ENCODE measurements at regions not wholly inside any gene's neighbourhood (a gene's known extent, or its start where the extent isn't known, plus 50 kb on each side); places are given as distances from the start of the nearest gene placed in this dataset.

DNA sequence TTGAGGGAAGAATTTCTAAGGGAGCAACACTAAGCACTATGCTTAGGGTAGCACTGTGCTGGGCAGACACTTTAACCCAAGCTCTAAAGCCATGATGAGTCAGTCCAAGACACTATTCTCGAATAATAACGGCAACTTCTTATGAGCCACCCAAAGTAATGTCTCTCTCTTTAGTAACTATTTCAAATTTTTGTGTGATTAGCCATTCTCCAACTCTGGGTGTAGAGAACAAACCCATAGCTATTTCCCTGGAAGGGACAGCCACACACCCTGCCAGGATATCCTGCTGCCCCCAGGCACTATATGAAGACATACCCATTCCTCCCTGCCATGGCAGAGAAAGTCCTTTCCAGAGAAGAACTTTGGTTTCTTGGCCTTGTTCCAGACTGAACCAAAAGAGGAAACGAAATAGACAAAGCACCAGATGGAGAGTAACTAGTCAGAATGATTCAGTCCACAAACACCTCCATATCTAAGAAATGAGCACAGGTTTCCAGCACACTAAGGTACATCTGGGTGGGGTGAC is 384.9 kb upstream of the THBS1 start:
- Histone ChIP-seq H3K4me1 (ENCODE audit: control insufficient read depth, insufficient read depth, low read length, poor library complexity, severe bottlenecking) (no peaks in the 10 kb centered on the region), H3K9me3 (ENCODE audit: control insufficient read depth, low read length) (no peaks in the 10 kb centered on the region), H3K36me3 (ENCODE audit: control insufficient read depth, insufficient read depth, low read length) (no peaks in the 10 kb centered on the region), H3K4me3 (ENCODE audit: insufficient read depth, low read depth, low read length, poor library complexity, severe bottlenecking) (no peak overlapping the region), H3K27ac (ENCODE audit: insufficient read depth, low read length, poor library complexity, severe bottlenecking) (no peak overlapping the region), H3K27me3 (replicated peaks; ENCODE audit: control insufficient read depth, insufficient read depth, low read length, poor library complexity, severe bottlenecking) (no peaks in the 10 kb centered on the region)
- no peak for DNase-seq

DNA sequence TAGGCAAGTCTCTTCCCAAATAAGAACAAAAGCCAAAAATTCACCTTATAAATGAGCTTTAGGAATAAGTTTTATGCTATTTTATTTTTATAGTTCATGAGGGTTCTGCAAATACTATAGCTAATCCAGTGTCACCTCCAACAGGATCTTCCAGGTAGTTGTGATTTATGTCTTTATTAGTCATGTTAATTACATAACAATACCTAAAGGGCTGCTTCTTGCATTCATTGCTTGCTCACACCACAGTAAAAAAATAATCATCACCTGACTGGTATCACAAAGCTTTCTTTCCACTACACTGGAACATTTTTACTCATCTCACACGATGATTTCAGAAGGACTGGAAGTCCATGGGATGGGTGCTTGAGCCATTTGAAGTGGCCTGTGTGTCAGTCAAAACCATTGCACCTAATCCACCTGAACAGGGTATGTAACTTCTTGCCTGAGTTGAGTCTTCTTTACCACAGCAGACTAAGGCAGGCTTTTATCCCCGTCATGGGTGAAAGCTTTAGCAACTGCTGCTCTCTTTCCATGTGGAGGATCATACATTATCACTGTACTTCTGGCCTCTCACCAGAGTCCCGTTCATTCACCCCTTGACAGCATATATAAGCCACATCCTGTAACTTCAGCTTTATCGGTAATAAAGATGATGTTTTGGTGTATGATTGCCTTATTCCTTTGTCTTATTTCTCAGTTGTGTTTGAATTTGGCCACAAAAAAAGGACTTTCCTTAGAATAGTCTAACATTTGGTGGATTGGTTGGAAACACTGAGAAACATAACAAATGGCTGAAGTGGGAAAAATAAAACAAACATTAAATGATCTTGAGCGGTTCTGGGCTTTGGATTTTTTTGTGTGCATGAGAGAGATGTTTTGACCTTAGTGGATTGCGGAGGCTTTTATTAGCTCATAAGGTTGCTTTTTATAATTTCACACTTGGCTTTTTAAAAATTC is 382.6 kb upstream of the THBS1 start:
- Histone ChIP-seq H3K27ac (ENCODE audit: insufficient read depth, low read length, poor library complexity, severe bottlenecking) (no peak overlapping the region), H3K36me3 (ENCODE audit: control insufficient read depth, insufficient read depth, low read length) (no peaks in the 10 kb centered on the region), H3K4me3 (ENCODE audit: insufficient read depth, low read depth, low read length, poor library complexity, severe bottlenecking) (no peak overlapping the region), H3K9me3 (ENCODE audit: control insufficient read depth, low read length) (no peaks in the 10 kb centered on the region), H3K4me1 (ENCODE audit: control insufficient read depth, insufficient read depth, low read length, poor library complexity, severe bottlenecking) (no peaks in the 10 kb centered on the region), H3K27me3 (replicated peaks; ENCODE audit: control insufficient read depth, insufficient read depth, low read length, poor library complexity, severe bottlenecking) (no peaks in the 10 kb centered on the region)
- DNase-seq, result no peak

DNA sequence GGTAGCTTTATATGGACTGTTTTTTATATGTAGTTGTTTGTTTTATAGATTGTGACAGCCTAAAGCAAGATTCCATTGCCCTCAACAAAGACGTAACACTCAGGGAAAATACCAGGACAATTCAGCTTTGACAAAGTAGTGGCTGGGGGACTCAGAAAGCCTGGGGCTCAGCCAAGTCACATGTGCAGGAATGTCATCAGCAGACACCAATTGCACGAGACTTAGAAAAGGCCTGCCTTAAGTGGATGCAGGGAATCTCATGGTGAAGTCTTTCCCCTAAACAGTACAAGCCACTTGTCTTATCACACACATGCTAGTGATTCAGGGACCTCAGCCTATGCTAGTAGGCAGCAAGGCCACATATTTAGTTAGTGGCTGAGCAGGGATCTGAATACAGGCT is 381.8 kb upstream of the THBS1 start:
- no peaks in the 10 kb centered on the region for H3K4me1 ChIP-seq (ENCODE audit: control insufficient read depth, insufficient read depth, low read length, poor library complexity, severe bottlenecking)
- no peak overlapping the region for H3K4me3 ChIP-seq (ENCODE audit: insufficient read depth, low read depth, low read length, poor library complexity, severe bottlenecking)
- no peaks in the 10 kb centered on the region for H3K36me3 ChIP-seq (ENCODE audit: control insufficient read depth, insufficient read depth, low read length)
- no peak for DNase-seq
- no peak overlapping the region for H3K27ac ChIP-seq (ENCODE audit: insufficient read depth, low read length, poor library complexity, severe bottlenecking)
- H3K27me3 ChIP-seq (replicated peaks; ENCODE audit: control insufficient read depth, insufficient read depth, low read length, poor library complexity, severe bottlenecking), result no peaks in the 10 kb centered on the region
- H3K9me3 ChIP-seq (ENCODE audit: control insufficient read depth, low read length), result no peaks in the 10 kb centered on the region

DNA sequence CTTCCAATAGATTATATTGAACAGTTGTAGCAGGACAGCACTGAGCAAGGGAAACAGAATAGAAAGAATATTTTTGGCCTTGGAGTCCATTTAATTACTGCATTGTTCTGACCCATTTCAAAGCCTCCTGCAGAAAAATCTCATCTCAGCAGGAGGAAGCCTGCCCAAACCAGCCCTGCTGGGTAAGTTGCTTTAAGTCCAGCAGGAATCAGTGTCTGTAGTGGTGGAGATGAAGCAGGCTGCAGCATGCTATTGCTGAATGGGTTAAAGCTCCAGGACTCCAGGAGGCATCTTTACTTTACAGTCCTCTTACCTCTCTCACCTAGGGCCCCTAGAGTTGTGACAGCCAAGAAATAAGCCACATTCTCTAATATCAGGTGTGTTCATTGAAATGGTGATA is 380.3 kb upstream of the THBS1 start:
- no peak for DNase-seq
- Histone ChIP-seq H3K9me3 (ENCODE audit: control insufficient read depth, low read length) (no peaks in the 10 kb centered on the region), H3K27ac (ENCODE audit: insufficient read depth, low read length, poor library complexity, severe bottlenecking) (no peak overlapping the region), H3K27me3 (replicated peaks; ENCODE audit: control insufficient read depth, insufficient read depth, low read length, poor library complexity, severe bottlenecking) (no peaks in the 10 kb centered on the region), H3K36me3 (ENCODE audit: control insufficient read depth, insufficient read depth, low read length) (no peaks in the 10 kb centered on the region), H3K4me3 (ENCODE audit: insufficient read depth, low read depth, low read length, poor library complexity, severe bottlenecking) (no peak overlapping the region), H3K4me1 (ENCODE audit: control insufficient read depth, insufficient read depth, low read length, poor library complexity, severe bottlenecking) (no peaks in the 10 kb centered on the region)

DNA sequence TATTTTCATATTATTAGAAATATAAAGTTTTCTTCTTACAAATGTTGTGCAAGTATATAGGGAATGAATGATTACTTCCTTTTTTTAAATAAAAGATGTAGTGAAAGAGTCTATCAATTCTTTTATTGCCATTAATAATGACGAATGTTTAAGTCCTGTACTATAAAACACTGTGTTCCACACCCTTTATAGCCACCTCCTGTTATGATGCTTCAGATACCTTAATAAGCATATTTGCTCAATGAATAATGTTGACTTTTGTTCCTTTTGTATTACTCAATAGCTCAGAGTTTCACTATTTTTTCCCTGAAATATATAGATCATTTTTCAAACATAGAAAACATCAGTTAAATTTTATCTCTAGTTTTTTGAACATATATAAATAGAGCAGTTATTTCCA is 378.2 kb upstream of the THBS1 start:
- no peaks in the 10 kb centered on the region for H3K4me1 ChIP-seq (ENCODE audit: control insufficient read depth, insufficient read depth, low read length, poor library complexity, severe bottlenecking)
- H3K36me3 ChIP-seq (ENCODE audit: control insufficient read depth, insufficient read depth, low read length), result no peaks in the 10 kb centered on the region
- no peaks in the 10 kb centered on the region for H3K9me3 ChIP-seq (ENCODE audit: control insufficient read depth, low read length)
- H3K4me3 ChIP-seq (ENCODE audit: insufficient read depth, low read depth, low read length, poor library complexity, severe bottlenecking), result no peak overlapping the region
- H3K27ac ChIP-seq (ENCODE audit: insufficient read depth, low read length, poor library complexity, severe bottlenecking), result no peak overlapping the region
- no peaks in the 10 kb centered on the region for H3K27me3 ChIP-seq (replicated peaks; ENCODE audit: control insufficient read depth, insufficient read depth, low read length, poor library complexity, severe bottlenecking)
- no peak for DNase-seq

DNA sequence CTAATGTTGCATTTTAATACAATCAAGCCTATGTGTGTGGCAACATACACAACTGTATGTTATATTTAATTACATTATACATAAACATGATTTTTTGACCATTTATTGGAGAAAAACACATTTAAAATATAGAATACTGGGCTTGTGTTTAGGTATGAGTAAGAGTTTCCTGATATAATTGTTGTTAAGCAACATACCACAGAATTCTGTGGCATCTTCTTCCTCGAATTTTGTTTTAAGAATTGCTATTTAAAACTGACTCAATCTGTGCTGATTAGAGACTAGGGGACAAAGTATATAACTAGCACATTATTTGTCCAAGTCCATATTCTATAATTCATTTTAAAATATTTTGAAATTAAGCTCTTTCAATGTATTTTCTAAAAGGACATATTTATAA is 376.8 kb upstream of the THBS1 start:
- no peak overlapping the region for H3K27ac ChIP-seq (ENCODE audit: insufficient read depth, low read length, poor library complexity, severe bottlenecking)
- H3K4me3 ChIP-seq (ENCODE audit: insufficient read depth, low read depth, low read length, poor library complexity, severe bottlenecking), result no peak overlapping the region
- no peaks in the 10 kb centered on the region for H3K27me3 ChIP-seq (replicated peaks; ENCODE audit: control insufficient read depth, insufficient read depth, low read length, poor library complexity, severe bottlenecking)
- no peak for DNase-seq
- no peaks in the 10 kb centered on the region for H3K9me3 ChIP-seq (ENCODE audit: control insufficient read depth, low read length)
- H3K4me1 ChIP-seq (ENCODE audit: control insufficient read depth, insufficient read depth, low read length, poor library complexity, severe bottlenecking), result no peaks in the 10 kb centered on the region
- H3K36me3 ChIP-seq (ENCODE audit: control insufficient read depth, insufficient read depth, low read length), result no peaks in the 10 kb centered on the region

DNA sequence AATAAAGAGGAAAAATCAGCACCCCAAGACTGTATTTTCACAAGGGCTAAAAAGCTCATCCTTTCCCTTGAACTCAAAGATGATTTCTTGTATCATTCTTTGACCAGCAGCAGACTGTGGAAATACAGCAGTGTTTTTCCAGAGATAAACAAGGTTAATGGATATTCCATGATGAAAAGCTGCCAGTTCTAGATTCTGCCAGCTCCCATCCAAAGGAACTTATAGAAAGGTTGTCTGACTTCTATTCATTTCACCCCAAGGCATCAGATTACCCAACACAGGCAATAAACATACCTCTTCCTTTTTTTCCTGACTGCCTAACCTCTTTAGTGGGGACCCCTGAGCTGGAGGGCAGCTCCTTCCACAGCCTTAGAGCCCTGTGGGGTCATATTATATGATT is 375.8 kb upstream of the THBS1 start:
- H3K9me3 ChIP-seq (ENCODE audit: control insufficient read depth, low read length), result no peaks in the 10 kb centered on the region
- no peaks in the 10 kb centered on the region for H3K4me1 ChIP-seq (ENCODE audit: control insufficient read depth, insufficient read depth, low read length, poor library complexity, severe bottlenecking)
- DNase-seq, result no peak
- no peaks in the 10 kb centered on the region for H3K27me3 ChIP-seq (replicated peaks; ENCODE audit: control insufficient read depth, insufficient read depth, low read length, poor library complexity, severe bottlenecking)
- H3K36me3 ChIP-seq (ENCODE audit: control insufficient read depth, insufficient read depth, low read length), result no peaks in the 10 kb centered on the region
- H3K27ac ChIP-seq (ENCODE audit: insufficient read depth, low read length, poor library complexity, severe bottlenecking), result no peak overlapping the region
- H3K4me3 ChIP-seq (ENCODE audit: insufficient read depth, low read depth, low read length, poor library complexity, severe bottlenecking), result no peak overlapping the region

DNA sequence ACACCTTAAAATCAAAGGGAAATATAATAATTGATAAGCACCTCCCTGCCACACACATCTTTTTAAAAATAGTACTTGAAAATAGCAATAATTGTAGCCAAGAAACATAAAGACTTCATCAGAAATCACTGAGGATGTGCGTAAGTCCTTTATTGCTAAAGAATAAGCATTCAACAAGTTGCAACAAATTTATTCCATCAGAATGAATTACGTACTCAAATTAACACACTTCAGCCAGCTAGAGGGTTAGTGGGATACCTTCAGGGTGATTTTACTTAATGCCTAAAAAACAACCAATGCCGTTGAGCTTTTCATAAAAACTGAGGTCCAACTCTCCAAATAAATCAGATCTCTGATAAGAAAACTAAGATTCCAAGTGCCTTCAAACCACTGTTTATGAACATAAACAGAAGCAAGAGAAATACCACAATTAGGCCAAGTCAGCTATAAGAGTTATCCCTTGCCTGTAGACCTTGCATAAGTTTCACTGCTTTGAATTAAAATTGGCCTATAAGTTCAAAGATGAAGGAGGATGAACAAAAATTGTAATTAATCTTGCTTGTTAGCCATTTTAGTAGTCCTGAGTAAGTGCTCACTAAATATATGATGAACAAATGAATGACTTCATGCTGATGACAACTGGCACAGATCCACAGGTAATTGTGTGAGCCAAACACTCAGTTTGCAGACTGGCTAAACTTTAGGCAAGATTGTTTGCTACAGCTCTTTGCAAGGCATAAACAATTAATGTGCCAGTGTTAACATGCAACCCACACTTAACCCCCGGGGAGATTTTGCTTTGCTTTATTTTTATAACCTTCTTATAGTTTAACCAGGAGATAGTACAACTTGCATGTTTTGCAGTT is 375.1 kb upstream of the THBS1 start:
- Histone ChIP-seq H3K4me1 (ENCODE audit: control insufficient read depth, insufficient read depth, low read length, poor library complexity, severe bottlenecking) (no peaks in the 10 kb centered on the region), H3K27ac (ENCODE audit: insufficient read depth, low read length, poor library complexity, severe bottlenecking) (no peak overlapping the region), H3K27me3 (replicated peaks; ENCODE audit: control insufficient read depth, insufficient read depth, low read length, poor library complexity, severe bottlenecking) (no peaks in the 10 kb centered on the region), H3K36me3 (ENCODE audit: control insufficient read depth, insufficient read depth, low read length) (no peaks in the 10 kb centered on the region), H3K9me3 (ENCODE audit: control insufficient read depth, low read length) (no peaks in the 10 kb centered on the region), H3K4me3 (ENCODE audit: insufficient read depth, low read depth, low read length, poor library complexity, severe bottlenecking) (no peak overlapping the region)
- DNase-seq, result no peak

DNA sequence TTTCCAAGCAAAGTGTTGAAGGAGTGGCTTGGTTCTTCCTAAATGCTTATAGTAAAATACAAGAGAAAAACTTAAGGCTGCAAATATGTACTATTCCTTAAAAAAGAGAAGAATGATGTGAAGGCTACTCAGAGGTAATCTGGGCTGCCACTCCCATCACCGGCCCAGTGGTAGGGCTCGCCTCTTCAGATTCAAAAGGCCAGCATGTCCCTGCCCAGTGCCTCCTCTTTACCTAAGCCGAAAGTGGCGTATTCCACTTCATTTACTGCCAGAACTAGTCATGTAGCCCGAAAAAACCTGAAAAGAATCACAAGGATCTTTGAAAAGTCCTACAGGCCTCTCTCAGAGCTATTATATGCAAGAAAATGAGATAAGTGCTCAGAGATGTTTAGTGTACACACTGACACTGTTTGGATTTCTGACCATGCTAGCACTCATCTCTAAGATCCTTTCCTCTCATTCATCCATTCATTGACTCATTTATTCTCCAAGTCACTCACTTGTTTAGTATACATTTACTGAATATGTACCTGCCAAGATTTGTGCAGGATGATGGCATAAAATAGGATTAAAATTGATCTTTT is 373.3 kb upstream of the THBS1 start:
- no peak for DNase-seq
- Histone ChIP-seq H3K4me1 (ENCODE audit: control insufficient read depth, insufficient read depth, low read length, poor library complexity, severe bottlenecking) (no peaks in the 10 kb centered on the region), H3K27me3 (replicated peaks; ENCODE audit: control insufficient read depth, insufficient read depth, low read length, poor library complexity, severe bottlenecking) (no peaks in the 10 kb centered on the region), H3K36me3 (ENCODE audit: control insufficient read depth, insufficient read depth, low read length) (no peaks in the 10 kb centered on the region), H3K4me3 (ENCODE audit: insufficient read depth, low read depth, low read length, poor library complexity, severe bottlenecking) (no peak overlapping the region), H3K9me3 (ENCODE audit: control insufficient read depth, low read length) (no peaks in the 10 kb centered on the region), H3K27ac (ENCODE audit: insufficient read depth, low read length, poor library complexity, severe bottlenecking) (no peak overlapping the region)
